NCI-H1092 (cell line): ENCODE measurements at regions not wholly inside any gene's neighbourhood (a gene's known extent, or its start where the extent isn't known, plus 50 kb on each side); places are given as distances from the start of the nearest gene placed in this dataset.
A peak's percentile ranks its signal among the peaks of the same experiment; 100 is the strongest.
"Not testable (repeated sequence)": the region's sequence is repeated elsewhere in the genome, so short reads cannot be mapped to it uniquely, and the experiment has no call there.

Experiments used
- DNase-seq: peaks from one replicate; lab custom pipeline; 2025; lab: John Stamatoyannopoulos, UW

- DNase-seq: peak; percentile 15
These were observed 176.4 kb upstream of the RPH3A start for GRCh38 chr12:112615196-112615595.

- no peak for DNase-seq
These were observed 174.9 kb upstream of the RPH3A start for GRCh38 chr12:112616469-112617152.

GRCh38 chr12:112617153-112617505 lies 174.4 kb upstream of the RPH3A start:
- no peak for DNase-seq

- DNase-seq: no peak
These were observed 163.7 kb upstream of the RPH3A start for GRCh38 chr12:112627851-112628250.

- not testable (repeated sequence) for DNase-seq
These were observed 159.6 kb upstream of the RPH3A start for GRCh38 chr12:112631974-112632373.

- DNase-seq: no peak
These were observed 156.5 kb upstream of the RPH3A start for GRCh38 chr12:112635036-112635435.

GRCh38 chr12:112638420-112638819 lies 153.1 kb upstream of the RPH3A start:
- DNase-seq: no peak

GRCh38 chr12:112645586-112645985 lies 146.0 kb upstream of the RPH3A start:
- no peak for DNase-seq

GRCh38 chr12:112656141-112656540 lies 135.4 kb upstream of the RPH3A start:
- DNase-seq: no peak

GRCh38 chr12:112664569-112664968 lies 127.0 kb upstream of the RPH3A start:
- no peak for DNase-seq

GRCh38 chr12:112665958-112666357 lies 125.6 kb upstream of the RPH3A start:
- no peak for DNase-seq

- DNase-seq: no peak
These were observed 120.0 kb upstream of the RPH3A start for GRCh38 chr12:112671564-112671963.

GRCh38 chr12:112674539-112674938 lies 117.0 kb upstream of the RPH3A start:
- no peak for DNase-seq

- DNase-seq: no peak
These were observed 115.0 kb upstream of the RPH3A start for GRCh38 chr12:112676507-112676906.

- no peak for DNase-seq
These were observed 114.3 kb upstream of the RPH3A start for GRCh38 chr12:112677050-112677765.

- DNase-seq: no peak
These were observed 110.6 kb upstream of the RPH3A start for GRCh38 chr12:112680993-112681392.

- DNase-seq: no peak
These were observed 109.0 kb upstream of the RPH3A start for GRCh38 chr12:112682586-112682985.

GRCh38 chr12:112684742-112685141 lies 106.8 kb upstream of the RPH3A start:
- no peak for DNase-seq

GRCh38 chr12:112685321-112685720 lies 106.2 kb upstream of the RPH3A start:
- no peak for DNase-seq

- no peak for DNase-seq
These were observed 105.2 kb upstream of the RPH3A start for GRCh38 chr12:112686373-112686772.

- no peak for DNase-seq
These were observed 97.5 kb upstream of the RPH3A start for GRCh38 chr12:112694065-112694464.

- not testable (repeated sequence) for DNase-seq
These were observed 94.1 kb upstream of the RPH3A start for GRCh38 chr12:112697441-112697840.

GRCh38 chr12:112705037-112705632 lies 86.4 kb upstream of the RPH3A start:
- DNase-seq: no peak
